NCI-H446 treated with DMSO at 0.1 percent for 48 hours (cell line): ENCODE measurements at regions not wholly inside any gene's neighbourhood (a gene's known extent, or its start where the extent isn't known, plus 50 kb on each side); places are given as distances from the start of the nearest gene placed in this dataset.

Experiments used
- DNase-seq: peaks from one replicate; lab custom pipeline; 2025; lab: John Stamatoyannopoulos, UW

- no peak for DNase-seq
Observed at GRCh38 chr4:159444678-159445077, 341.8 kb downstream of the RAPGEF2 start.

- no peak for DNase-seq
Observed at GRCh38 chr4:159445692-159446091, 342.8 kb downstream of the RAPGEF2 start.

GRCh38 chr4:159446266-159446976, 343.5 kb downstream of the RAPGEF2 start:
- DNase-seq, result peak; percentile 46

GRCh38 chr4:159447296-159447695, 344.4 kb downstream of the RAPGEF2 start:
- DNase-seq, result no peak

DNA sequence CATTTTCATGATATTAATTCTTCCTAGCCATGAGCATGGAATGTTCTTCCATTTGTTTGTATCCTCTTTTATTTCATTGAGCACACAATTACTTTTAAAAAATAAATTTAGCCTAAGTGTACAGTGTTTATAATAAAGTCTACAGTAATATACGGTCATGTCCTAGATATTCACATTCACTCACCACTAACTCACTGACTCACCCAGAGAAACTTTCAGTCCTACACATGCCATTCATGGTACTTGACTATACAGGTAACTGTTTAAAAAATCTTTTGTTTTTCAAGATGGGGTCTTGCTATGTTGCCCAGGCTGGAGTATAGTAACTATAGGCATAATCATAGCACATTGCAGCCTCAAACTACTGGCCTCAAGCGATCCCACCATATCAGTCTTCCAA, 348.1 kb downstream of the RAPGEF2 start:
- DNase-seq, result no peak

- DNase-seq, result peak; percentile 18
Observed at GRCh38 chr4:159455675-159456237, 352.9 kb downstream of the RAPGEF2 start.

GRCh38 chr4:159460371-159460770, 357.5 kb downstream of the RAPGEF2 start:
- no peak for DNase-seq

GRCh38 chr4:159463235-159463634, 360.4 kb downstream of the RAPGEF2 start:
- no peak for DNase-seq

GRCh38 chr4:159464302-159464701, 361.4 kb downstream of the RAPGEF2 start:
- DNase-seq, result no peak

DNA sequence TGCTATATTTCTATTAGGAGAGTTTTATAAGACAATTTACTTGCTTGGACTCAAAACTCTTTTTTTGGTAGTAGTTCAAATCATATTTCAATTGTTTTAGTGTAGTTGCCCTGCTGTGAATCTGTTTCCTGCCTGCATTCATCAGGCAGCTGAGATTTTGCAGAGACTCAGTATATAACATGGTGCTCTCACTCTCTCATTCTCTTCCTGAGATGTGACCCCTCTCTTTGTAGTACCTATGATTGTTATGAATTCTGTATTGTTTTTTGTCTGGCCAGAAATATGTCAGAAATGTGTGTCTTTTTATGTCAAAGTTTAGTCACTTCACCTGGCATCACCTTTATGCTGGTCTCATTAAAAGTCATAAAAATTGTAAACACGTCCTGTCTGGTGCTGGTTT, 374.0 kb downstream of the RAPGEF2 start:
- DNase-seq, result no peak

- no peak for DNase-seq
Observed at GRCh38 chr4:159480826-159481225, 377.9 kb downstream of the RAPGEF2 start.

DNA sequence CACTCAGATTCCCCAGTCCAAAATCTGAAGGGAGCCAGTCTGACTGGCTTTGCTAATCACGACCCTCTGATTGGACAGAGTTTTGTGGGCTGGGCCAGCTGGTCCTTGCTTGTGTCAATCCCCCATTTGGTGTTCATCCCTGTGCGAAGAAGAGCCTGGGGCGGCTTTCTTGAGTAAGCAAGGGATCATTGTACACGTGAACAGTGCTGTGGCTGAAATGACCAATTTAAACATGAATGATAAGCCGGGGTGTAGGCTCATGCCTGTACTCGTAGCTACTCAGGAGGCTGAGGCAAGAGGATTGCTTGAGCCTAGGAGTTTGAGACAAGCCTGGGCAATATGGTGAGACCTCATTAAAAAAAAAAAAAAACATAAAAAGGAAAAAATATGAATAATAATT, 379.1 kb downstream of the RAPGEF2 start:
- DNase-seq, result no peak

GRCh38 chr4:159483110-159483781, 380.4 kb downstream of the RAPGEF2 start:
- DNase-seq, result no peak

DNA sequence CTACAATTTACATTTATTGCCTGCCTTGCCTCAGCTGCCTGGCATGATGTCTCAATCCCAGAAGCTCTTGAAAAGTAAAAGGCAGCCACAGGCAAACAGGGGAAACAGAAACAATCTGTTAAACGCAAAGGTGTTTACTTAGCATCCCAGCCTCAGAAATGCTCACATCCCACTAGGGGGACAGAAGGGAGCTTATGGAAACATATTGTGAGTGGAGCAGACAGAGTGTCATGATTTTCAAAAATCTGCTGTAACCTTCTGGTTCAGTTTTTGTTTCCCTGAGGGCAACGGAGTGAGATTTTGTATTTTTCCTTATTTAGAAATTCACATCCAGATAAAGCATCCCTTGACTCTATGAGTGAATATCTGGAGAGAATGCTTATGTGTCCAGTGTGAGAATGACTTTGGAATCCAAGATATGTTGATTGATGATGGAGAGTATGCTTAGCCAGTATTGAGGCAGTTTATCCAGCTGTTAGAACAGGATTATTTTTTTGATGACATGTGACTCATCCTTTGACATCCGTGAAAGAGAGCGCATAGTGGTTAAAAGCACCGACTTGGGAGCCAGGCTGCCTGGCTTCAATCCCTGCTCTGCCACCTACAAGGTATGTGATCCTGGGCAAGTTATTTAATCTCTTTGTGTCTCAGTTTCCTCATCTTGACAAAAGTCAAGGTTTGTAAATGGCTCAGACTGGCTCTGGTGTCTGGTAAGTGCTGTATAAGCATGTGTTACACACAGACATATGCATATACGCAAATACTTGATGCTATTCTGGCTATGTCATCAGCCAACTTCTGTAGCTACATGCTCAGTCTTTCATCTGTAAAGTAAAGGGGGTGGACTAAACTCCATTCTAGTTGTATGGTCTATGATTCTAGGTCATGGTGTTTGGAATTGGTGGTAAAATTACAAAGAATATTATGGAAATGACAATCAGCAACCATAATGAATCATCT, 381.2 kb downstream of the RAPGEF2 start:
- no peak for DNase-seq

GRCh38 chr4:159484864-159485263, 382.0 kb downstream of the RAPGEF2 start:
- DNase-seq, result no peak

DNA sequence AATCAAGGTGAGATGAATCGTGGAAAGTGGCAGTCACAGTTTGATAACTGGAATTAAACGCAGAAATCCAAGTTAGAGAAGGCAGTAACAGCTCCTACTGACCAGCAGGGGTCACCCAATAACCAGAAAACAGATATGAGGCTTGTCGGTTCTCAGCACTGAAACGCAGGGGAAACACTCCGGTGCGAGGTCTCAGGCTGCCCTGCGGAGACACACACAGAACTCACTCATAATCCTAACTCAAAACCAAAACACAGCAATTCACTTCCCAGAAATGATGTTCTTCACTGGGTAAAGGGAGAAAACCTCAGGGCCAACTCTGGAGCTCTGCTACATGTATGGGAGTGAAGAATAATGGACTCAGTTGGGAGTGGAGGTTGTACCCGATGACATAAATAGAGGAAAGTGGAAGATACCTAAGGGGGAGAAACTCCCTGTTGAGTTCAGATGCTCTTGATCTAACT, 384.4 kb downstream of the RAPGEF2 start:
- peak; percentile 34 for DNase-seq

- DNase-seq, result no peak
Observed at GRCh38 chr4:159489646-159490045, 386.8 kb downstream of the RAPGEF2 start.

DNA sequence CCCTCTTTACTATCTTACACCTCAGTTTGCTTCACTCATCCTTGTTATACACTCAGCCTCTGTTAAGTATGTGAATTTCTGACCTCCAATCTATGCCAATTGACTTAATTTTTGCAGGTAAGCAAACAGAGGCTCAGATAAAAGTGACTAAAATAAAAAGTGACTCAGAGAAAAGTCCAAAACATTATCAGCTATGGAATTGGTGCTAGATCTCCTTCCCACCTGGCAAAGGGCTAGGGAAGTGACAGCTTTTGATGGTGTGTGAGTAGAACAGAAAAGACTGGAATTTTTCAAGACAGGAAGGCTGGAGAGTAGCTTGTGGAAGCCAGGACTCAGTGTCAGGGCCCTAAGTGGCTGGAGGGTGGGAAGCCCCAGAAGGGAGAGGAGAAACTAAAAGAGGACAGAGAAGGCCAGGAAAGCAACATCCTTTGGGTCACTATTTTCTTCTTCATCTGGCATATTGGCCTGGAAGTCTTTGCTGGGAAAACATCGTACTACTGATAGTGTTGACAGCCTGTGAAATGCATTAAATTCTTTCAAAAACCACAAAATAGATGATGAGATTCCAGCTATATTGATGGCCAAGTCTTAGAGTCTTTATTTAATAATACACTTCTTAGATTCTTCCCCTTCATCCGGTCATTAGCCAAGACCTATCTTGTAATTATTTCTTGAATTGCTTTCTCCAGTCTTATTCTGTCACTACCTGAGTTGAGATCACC, 392.8 kb downstream of the RAPGEF2 start:
- no peak for DNase-seq

DNA sequence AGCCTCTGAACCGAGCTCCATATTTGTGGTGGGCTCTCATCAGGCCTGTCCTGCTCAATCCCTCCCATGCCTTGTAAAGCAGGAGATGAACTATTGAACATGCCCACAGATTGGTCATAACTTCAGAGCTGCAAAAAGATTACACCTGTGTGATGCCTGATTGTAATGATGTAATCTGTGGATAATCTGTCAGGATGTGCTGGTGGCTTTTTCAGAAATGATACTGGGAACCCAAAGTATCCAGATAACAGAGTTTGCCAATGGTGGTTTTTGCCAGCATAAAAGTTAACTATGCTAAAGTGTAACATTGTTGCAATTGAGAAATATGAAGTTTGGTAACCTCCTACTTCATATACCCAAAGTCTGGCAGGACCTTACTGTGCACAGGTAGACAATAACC, 393.4 kb downstream of the RAPGEF2 start:
- DNase-seq, result no peak

DNA sequence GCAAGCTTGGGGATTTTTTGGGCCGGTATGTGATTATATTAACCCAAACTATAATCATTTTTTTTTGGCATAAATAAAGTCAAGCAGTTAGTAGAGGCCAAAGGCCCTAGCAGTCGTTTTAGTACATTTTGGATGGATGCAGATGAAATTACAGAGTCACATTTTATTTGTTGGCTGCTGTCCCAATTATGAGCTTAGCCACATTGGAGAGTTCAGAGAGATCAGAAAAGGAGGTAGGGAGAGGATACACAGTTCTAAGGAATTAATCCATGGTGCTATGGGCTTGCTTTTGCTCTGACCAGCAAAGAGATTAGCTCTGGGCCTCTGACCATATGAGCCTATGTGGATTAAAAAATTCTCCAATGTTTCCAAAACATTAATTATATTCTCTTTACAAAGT, 395.1 kb downstream of the RAPGEF2 start:
- peak; percentile 62 for DNase-seq

DNA sequence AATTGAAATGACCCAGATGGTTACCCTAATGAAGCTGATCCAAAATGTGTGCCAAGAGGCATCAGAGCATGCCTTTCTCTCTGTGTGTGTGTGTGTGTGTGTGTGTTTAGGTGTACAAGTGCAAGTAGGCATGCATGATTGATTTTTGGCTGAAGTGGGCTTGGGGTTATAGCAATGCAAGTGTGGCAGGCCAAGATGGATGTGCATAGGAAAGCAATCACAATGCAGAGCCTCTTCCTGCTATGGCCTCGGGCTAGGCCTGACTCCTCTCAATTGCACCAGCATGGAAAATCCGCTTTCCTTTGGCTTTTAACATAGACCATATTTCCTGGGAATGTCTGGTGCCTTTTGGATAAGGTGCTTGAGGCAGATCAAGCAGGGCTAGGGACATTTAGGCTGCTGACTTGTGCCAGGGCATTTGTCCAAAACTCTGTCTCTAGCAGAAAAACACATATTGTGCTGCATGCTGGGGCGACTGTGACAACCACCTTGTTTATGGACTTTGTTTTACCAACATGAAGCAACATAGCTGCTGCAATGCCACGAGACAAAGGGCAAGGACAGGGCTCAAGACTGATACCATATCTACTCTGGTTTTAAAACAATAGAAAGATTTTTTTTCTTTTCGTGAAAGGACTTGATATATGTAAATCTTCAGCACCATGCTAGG, 395.7 kb downstream of the RAPGEF2 start:
- DNase-seq, result peak; percentile 87
